Neural crest cell (in vitro differentiated cells): ENCODE measurements at regions not wholly inside any gene's neighbourhood (a gene's known extent, or its start where the extent isn't known, plus 50 kb on each side); places are given as distances from the start of the nearest gene placed in this dataset.

ENCODE experiments used
- DNase-seq: peaks from one replicate; pipeline ENCODE4 v3.0.0; 2021; ENCODE audit warnings: low read depth, mixed read lengths, low spot score
- H3K27ac Mint-ChIP-seq: one replicate; pipeline ENCODE4 v1.8.0; 2021; ENCODE audit warnings: mild to moderate bottlenecking, mixed read lengths; ENCODE audit not compliant: unreplicated experiment
- H3K27me3 Mint-ChIP-seq: 2 replicates; pipeline ENCODE4 v1.8.0; 2021; ENCODE audit warnings: low read depth, mild to moderate bottlenecking, mixed read lengths
- H3K36me3 Mint-ChIP-seq: 2 replicates; pipeline ENCODE4 v1.8.0; 2021; ENCODE audit warnings: low read depth, mild to moderate bottlenecking, mixed read lengths
- H3K4me1 Mint-ChIP-seq: 2 replicates; pipeline ENCODE4 v1.8.0; 2021; ENCODE audit warnings: mixed read lengths
- H3K4me3 Mint-ChIP-seq: one replicate; pipeline ENCODE4 v1.8.0; 2021; ENCODE audit warnings: mild to moderate bottlenecking, mixed read lengths
- H3K9me3 Mint-ChIP-seq: 2 replicates; pipeline ENCODE4 v1.8.0; 2021; ENCODE audit warnings: mixed read lengths
- TF ChIP-seq, protein P1 (sequence below): fragments of 200-600 bp; sonication (generic); conservative IDR thresholded peaks from 2 replicates; pipeline ENCODE4 v1.5.0; 2021; ENCODE audit warnings: antibody characterized with exemption, mild to moderate bottlenecking

GRCh38 chr4:182175788-182176519, 67.2 kb upstream of the TENM3 start:
- no peaks in the 10 kb centered on the region for H3K27me3 Mint-ChIP-seq
- H3K4me1 Mint-ChIP-seq = peaks cover 26% of the 10 kb centered on the region
- no peak for DNase-seq
- no peaks in the 10 kb centered on the region for H3K36me3 Mint-ChIP-seq
- no peaks in the 10 kb centered on the region for H3K9me3 Mint-ChIP-seq
- H3K27ac Mint-ChIP-seq = no peak overlapping the region
- TF ChIP-seq, protein P1, sequence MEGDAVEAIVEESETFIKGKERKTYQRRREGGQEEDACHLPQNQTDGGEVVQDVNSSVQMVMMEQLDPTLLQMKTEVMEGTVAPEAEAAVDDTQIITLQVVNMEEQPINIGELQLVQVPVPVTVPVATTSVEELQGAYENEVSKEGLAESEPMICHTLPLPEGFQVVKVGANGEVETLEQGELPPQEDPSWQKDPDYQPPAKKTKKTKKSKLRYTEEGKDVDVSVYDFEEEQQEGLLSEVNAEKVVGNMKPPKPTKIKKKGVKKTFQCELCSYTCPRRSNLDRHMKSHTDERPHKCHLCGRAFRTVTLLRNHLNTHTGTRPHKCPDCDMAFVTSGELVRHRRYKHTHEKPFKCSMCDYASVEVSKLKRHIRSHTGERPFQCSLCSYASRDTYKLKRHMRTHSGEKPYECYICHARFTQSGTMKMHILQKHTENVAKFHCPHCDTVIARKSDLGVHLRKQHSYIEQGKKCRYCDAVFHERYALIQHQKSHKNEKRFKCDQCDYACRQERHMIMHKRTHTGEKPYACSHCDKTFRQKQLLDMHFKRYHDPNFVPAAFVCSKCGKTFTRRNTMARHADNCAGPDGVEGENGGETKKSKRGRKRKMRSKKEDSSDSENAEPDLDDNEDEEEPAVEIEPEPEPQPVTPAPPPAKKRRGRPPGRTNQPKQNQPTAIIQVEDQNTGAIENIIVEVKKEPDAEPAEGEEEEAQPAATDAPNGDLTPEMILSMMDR = no peak
- no peak overlapping the region for H3K4me3 Mint-ChIP-seq

- Mint-ChIP-seq H3K9me3 (no peaks in the 10 kb centered on the region), H3K36me3 (no peaks in the 10 kb centered on the region), H3K27ac (no peak overlapping the region), H3K4me3 (no peak overlapping the region), H3K27me3 (no peaks in the 10 kb centered on the region), H3K4me1 (peaks cover 32% of the 10 kb centered on the region)
- no peak for DNase-seq
- TF ChIP-seq, protein P1 = no peak
Observed at GRCh38 chr4:182177166-182177565, 66.0 kb upstream of the TENM3 start.

GRCh38 chr4:182179105-182179504, 64.1 kb upstream of the TENM3 start:
- Mint-ChIP-seq H3K4me3 (no peak overlapping the region), H3K27ac (no peak overlapping the region), H3K9me3 (no peaks in the 10 kb centered on the region), H3K4me1 (peaks cover 34% of the 10 kb centered on the region), H3K36me3 (no peaks in the 10 kb centered on the region), H3K27me3 (no peaks in the 10 kb centered on the region)
- DNase-seq = no peak
- TF ChIP-seq, protein P1 = no peak

GRCh38 chr4:182179751-182180150, 63.5 kb upstream of the TENM3 start:
- H3K4me3 Mint-ChIP-seq = no peak overlapping the region
- TF ChIP-seq, protein P1 = no peak

GRCh38 chr4:182185491-182185890, 57.7 kb upstream of the TENM3 start:
- H3K36me3 Mint-ChIP-seq = no peaks in the 10 kb centered on the region

More at GRCh38 chr4:182179751-182180150, 63.5 kb upstream of the TENM3 start:
- no peak for DNase-seq
- Mint-ChIP-seq H3K9me3 (no peaks in the 10 kb centered on the region), H3K36me3 (no peaks in the 10 kb centered on the region), H3K27me3 (no peaks in the 10 kb centered on the region), H3K4me1 (peaks cover 34% of the 10 kb centered on the region), H3K27ac (no peak overlapping the region)

More at GRCh38 chr4:182185491-182185890, 57.7 kb upstream of the TENM3 start:
- Mint-ChIP-seq H3K4me3 (no peak overlapping the region), H3K4me1 (peaks cover 23% of the 10 kb centered on the region), H3K27ac (peak overlapping the region; percentile 3), H3K27me3 (no peaks in the 10 kb centered on the region), H3K9me3 (no peaks in the 10 kb centered on the region)
- TF ChIP-seq, protein P1 = no peak
- no peak for DNase-seq
